GM12878 (cell line): ENCODE measurements at regions not wholly inside any gene's neighbourhood (a gene's known extent, or its start where the extent isn't known, plus 50 kb on each side); places are given as distances from the start of the nearest gene placed in this dataset.

Experiments
- ATAC-seq: fragments of 200-7000 bp; cut with Tn5 transposase; 3 replicates; pipeline ENCODE4 v1.9.1; 2020; ENCODE audit warnings: mild to moderate bottlenecking, moderate library complexity
- BruUV-seq: library from RNA; stranded (reverse); fragments of 400-500 nt; replicated peaks from 2 replicates; lab custom pipeline; 2021; lab: Mats Ljungman, UMichigan
- CTCF ChIA-PET: fragments of 300-600 bp; sonication (Branson Sonifier 250); formaldehyde crosslinking; extraction: SDS; loops from one replicate; lab custom pipeline; 2021; ENCODE audit warnings: inconsistent platforms; lab: Yijun Ruan, JAX
- POLR2A ChIA-PET: fragments of 350-600 bp; formaldehyde crosslinking; extraction: SDS; loops from one replicate; lab custom pipeline; 2021; ENCODE audit warnings: inconsistent platforms; lab: Charles Lee
- RAD21 ChIA-PET: fragments of 300-600 bp; sonication (Branson Sonifier 250); formaldehyde crosslinking; loops from one replicate; lab custom pipeline; 2023; ENCODE audit warnings: antibody characterized with exemption; ENCODE audit not compliant: unreplicated experiment; lab: Charles Lee
- SMC1A ChIA-PET: fragments of 300-600 bp; sonication (Branson Sonifier 250); formaldehyde crosslinking; loops from one replicate; lab custom pipeline; 2023; ENCODE audit not compliant: unreplicated experiment, uncharacterized antibody; lab: Charles Lee
- DNase-seq: peaks from one replicate; pipeline ENCODE4 v3.0.0-alpha.2; 2011; ENCODE audit warnings: low read depth, low spot score
- FAIRE-seq: peaks from 3 replicates; lab custom pipeline; 2011; peaks lifted over from hg19 to GRCh38; lab: Jason Lieb, UNC
- H2AFZ ChIP-seq: 2 replicates; pipeline ENCODE4 v1.6.0; 2011; ENCODE audit warnings: low read depth, low read length, control low read depth; ENCODE audit not compliant: control insufficient read depth
- H3K27ac ChIP-seq: 2 replicates; pipeline ENCODE4 v1.5.1; 2011; ENCODE audit warnings: control low read depth; ENCODE audit not compliant: control insufficient read depth, insufficient read depth
- H3K27me3 ChIP-seq, 2 experiments: replicated peaks in 1 of 2; 2 replicates each; pipeline versions ENCODE4 v1.6.0 to v1.6.1; 2011; ENCODE audit warnings: low read length in 1 of 2; ENCODE audit not compliant: control insufficient read depth in 2 of 2, insufficient read depth in 2 of 2
- H3K36me3 ChIP-seq, 2 experiments: 2 replicates each; pipeline ENCODE4 v1.5.1; 2011; ENCODE audit warnings: low read length in 1 of 2; ENCODE audit not compliant: control insufficient read depth in 2 of 2, insufficient read depth in 2 of 2
- H3K4me1 ChIP-seq: 2 replicates; pipeline ENCODE4 v1.6.1; 2011; ENCODE audit warnings: mild to moderate bottlenecking, low read length, moderate library complexity, mixed read lengths; ENCODE audit not compliant: control insufficient read depth, insufficient read depth
- H3K4me2 ChIP-seq: 2 replicates; pipeline ENCODE4 v1.6.0; 2011; ENCODE audit warnings: control low read depth; ENCODE audit not compliant: control insufficient read depth, insufficient read depth
- H3K4me3 ChIP-seq: fragments of 200-600 bp; sonication (generic); 2 replicates; pipeline ENCODE4 v1.5.1; 2016
- H3K79me2 ChIP-seq: 2 replicates; pipeline ENCODE4 v1.6.0; 2011; ENCODE audit warnings: low read length; ENCODE audit not compliant: control insufficient read depth, insufficient read depth
- H3K9ac ChIP-seq: 2 replicates; pipeline ENCODE4 v1.8.0; 2011; ENCODE audit warnings: low read length, control low read depth, mixed read lengths; ENCODE audit not compliant: control insufficient read depth, insufficient read depth
- H3K9me3 ChIP-seq: replicated peaks from 3 replicates; pipeline ENCODE4 v1.5.1; 2011; ENCODE audit warnings: mild to moderate bottlenecking, low read length; ENCODE audit not compliant: control insufficient read depth, insufficient read depth
- H4K20me1 ChIP-seq: 2 replicates; pipeline ENCODE4 v1.6.0; 2011; ENCODE audit not compliant: control insufficient read depth, insufficient read depth
- EED ChIP-seq: sonication (generic); IDR thresholded peaks from 2 replicates; pipeline ENCODE4 v1.6.1; 2016; ENCODE audit warnings: antibody characterized with exemption, low read depth
- NFXL1 ChIP-seq: fragments of 450-650 bp; IDR thresholded peaks from 2 replicates; pipeline ENCODE4 v1.6.1; 2017; ENCODE audit warnings: antibody characterized with exemption, mild to moderate bottlenecking, borderline replicate concordance
- NR2C2 ChIP-seq: IDR thresholded peaks from 2 replicates; pipeline ENCODE4 v1.6.1; 2011; ENCODE audit warnings: borderline replicate concordance, low read depth; ENCODE audit not compliant: control insufficient read depth, insufficient read length
- RAD51 ChIP-seq: fragments of 450-650 bp; IDR thresholded peaks from 2 replicates; pipeline ENCODE4 v1.6.1; 2016; ENCODE audit warnings: moderate library complexity, mild to moderate bottlenecking, inconsistent platforms
- TARDBP ChIP-seq: IDR thresholded peaks from 2 replicates; pipeline ENCODE4 v1.6.1; 2016; ENCODE audit warnings: borderline replicate concordance
- TCF7 ChIP-seq: IDR thresholded peaks from 2 replicates; pipeline ENCODE4 v1.6.1; 2014; ENCODE audit warnings: antibody characterized with exemption, borderline replicate concordance
- ZBED1 ChIP-seq: IDR thresholded peaks from 2 replicates; pipeline ENCODE4 v1.6.1; 2016; ENCODE audit warnings: borderline replicate concordance
- ZNF207 ChIP-seq: fragments of 450-650 bp; IDR thresholded peaks from 2 replicates; pipeline ENCODE4 v1.6.1; 2014; ENCODE audit warnings: antibody characterized with exemption, mild to moderate bottlenecking, borderline replicate concordance
- ZNF622 ChIP-seq: fragments of 450-650 bp; IDR thresholded peaks from 2 replicates; pipeline ENCODE4 v1.6.1; 2017; ENCODE audit warnings: mild to moderate bottlenecking, inconsistent platforms
- WGBS: methylation state at CpG from one replicate; pipeline ENCODE4 v1.1.6; 2016; ENCODE audit warnings: low lambda C conversion rate; ENCODE audit not compliant: insufficient replicate concordance, insufficient coverage; ENCODE audit errors: missing lambda C conversion rate; 5-methylcytosine and 5-hydroxymethylcytosine counted together
- in situ Hi-C: fragments of 300-500 bp; cut with MboI; formaldehyde crosslinking; loops from 9 replicates; pipeline ENCODE4 v1.14.3; 2018; ENCODE audit warnings: mixed read lengths
- intact Hi-C: fragments of 100-400 bp; cut with micrococcal nuclease; formaldehyde crosslinking; loops from one replicate; pipeline ENCODE4 v1.14.2; 2022; ENCODE audit not compliant: unreplicated experiment
- TF ChIP-seq, protein P1 (sequence below): fragments of 450-650 bp; conservative IDR thresholded peaks from 2 replicates; pipeline ENCODE4 v1.6.1; 2017; ENCODE audit warnings: mild to moderate bottlenecking, moderate library complexity
- TF ChIP-seq, protein P2 (sequence below): IDR thresholded peaks from 2 replicates; pipeline ENCODE4 v1.6.1; 2012; ENCODE audit warnings: low read depth, low read length, improper control_type of control experiment
- TF ChIP-seq, protein P3 (sequence below): IDR thresholded peaks from 2 replicates; pipeline ENCODE4 v1.6.1; 2012; ENCODE audit warnings: low read length, inconsistent platforms

DNA sequence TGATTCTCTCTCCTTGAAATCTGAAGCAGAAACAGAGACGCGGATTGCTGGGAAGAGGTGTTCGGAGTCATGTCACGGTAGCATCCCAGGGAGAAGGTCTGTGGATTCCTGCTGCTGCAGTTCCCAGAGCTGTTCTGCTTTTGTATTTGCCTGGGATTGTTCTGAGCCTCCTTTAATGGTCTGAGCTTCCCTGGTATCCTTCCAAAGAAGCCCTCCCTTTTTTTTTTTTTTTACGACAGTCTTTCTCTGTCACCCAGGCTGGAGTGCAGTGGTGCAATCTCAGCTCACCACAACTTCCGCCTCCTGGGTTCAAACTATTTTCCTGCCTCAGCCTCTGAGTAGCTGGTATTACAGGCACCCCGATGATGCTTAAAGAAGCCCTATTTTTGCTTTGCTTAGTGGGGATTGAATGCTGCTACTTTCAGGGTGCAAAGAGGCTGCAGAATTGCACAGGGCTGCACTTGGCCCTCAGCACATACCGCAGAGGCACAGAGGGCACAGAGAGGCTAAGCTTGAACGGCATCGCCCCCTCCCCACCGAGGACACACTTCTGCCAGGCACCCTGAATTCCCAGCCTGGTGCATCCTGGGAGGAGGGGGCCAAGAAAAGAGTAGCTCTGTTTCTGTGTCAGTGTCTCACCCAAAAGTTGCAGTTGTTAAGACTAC lies 208.6 kb upstream of the GALNT17 start:
- no peaks in the 10 kb centered on the region for H3K27me3 ChIP-seq
- BruUV-seq, result no TSS peak
- TF ChIP-seq ZBED1 (no peak), ZNF207 (no peak), TCF7 (no peak), NFXL1 (no peak), NR2C2 (no peak), RAD51 (no peak), ZNF622 (no peak), TARDBP (no peak), EED (no peak)
- TF ChIP-seq, protein P1, sequence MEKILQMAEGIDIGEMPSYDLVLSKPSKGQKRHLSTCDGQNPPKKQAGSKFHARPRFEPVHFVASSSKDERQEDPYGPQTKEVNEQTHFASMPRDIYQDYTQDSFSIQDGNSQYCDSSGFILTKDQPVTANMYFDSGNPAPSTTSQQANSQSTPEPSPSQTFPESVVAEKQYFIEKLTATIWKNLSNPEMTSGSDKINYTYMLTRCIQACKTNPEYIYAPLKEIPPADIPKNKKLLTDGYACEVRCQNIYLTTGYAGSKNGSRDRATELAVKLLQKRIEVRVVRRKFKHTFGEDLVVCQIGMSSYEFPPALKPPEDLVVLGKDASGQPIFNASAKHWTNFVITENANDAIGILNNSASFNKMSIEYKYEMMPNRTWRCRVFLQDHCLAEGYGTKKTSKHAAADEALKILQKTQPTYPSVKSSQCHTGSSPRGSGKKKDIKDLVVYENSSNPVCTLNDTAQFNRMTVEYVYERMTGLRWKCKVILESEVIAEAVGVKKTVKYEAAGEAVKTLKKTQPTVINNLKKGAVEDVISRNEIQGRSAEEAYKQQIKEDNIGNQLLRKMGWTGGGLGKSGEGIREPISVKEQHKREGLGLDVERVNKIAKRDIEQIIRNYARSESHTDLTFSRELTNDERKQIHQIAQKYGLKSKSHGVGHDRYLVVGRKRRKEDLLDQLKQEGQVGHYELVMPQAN, result no peak
- TF ChIP-seq, protein P2, sequence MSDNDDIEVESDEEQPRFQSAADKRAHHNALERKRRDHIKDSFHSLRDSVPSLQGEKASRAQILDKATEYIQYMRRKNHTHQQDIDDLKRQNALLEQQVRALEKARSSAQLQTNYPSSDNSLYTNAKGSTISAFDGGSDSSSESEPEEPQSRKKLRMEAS, result no peak
- TF ChIP-seq, protein P3, sequence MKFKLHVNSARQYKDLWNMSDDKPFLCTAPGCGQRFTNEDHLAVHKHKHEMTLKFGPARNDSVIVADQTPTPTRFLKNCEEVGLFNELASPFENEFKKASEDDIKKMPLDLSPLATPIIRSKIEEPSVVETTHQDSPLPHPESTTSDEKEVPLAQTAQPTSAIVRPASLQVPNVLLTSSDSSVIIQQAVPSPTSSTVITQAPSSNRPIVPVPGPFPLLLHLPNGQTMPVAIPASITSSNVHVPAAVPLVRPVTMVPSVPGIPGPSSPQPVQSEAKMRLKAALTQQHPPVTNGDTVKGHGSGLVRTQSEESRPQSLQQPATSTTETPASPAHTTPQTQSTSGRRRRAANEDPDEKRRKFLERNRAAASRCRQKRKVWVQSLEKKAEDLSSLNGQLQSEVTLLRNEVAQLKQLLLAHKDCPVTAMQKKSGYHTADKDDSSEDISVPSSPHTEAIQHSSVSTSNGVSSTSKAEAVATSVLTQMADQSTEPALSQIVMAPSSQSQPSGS, result no peak
- RAD21 ChIA-PET, result no interaction called here
- H2AFZ ChIP-seq, result no peak overlapping the region
- no peaks in the 10 kb centered on the region for H3K79me2 ChIP-seq
- SMC1A ChIA-PET, result interaction anchor here (0.9 kb wide), 1 partner anchor 22 kb away, joined by 3 read pairs; no protein-coding TSS in a partner anchor
- H3K9ac ChIP-seq, result no peak overlapping the region
- intact Hi-C loops (no loop called here), in situ Hi-C loops (no loop called here)
- ATAC-seq, result no peak
- no peak overlapping the region for H3K4me2 ChIP-seq
- H4K20me1 ChIP-seq, result no peaks in the 10 kb centered on the region
- 43% methylated on average over 10 of the region's 11 CpGs for WGBS
- no peak overlapping the region for H3K27ac ChIP-seq
- POLR2A ChIA-PET, result no interaction called here
- FAIRE-seq, result no peak
- no peak overlapping the region for H3K4me3 ChIP-seq
- H3K9me3 ChIP-seq, result no peaks in the 10 kb centered on the region
- H3K36me3 ChIP-seq, result no peaks in the 10 kb centered on the region
- no peak for DNase-seq
- H3K4me1 ChIP-seq, result no peaks in the 10 kb centered on the region
- CTCF ChIA-PET, result no interaction called here
